Common myeloid progenitor, CD34-positive (primary cell): ENCODE measurements at regions not wholly inside any gene's neighbourhood (a gene's known extent, or its start where the extent isn't known, plus 50 kb on each side); places are given as distances from the start of the nearest gene placed in this dataset.

Experiments used
- CTCF ChIA-PET: fragments of 350-600 bp; sonication (Branson Sonifier 250); formaldehyde crosslinking; loops from one replicate; lab custom pipeline; 2021; ENCODE audit warnings: antibody characterized with exemption; lab: Charles Lee
- POLR2A ChIA-PET: fragments of 350-600 bp; sonication (Branson Sonifier 250); formaldehyde crosslinking; loops from one replicate; lab custom pipeline; 2021; ENCODE audit warnings: antibody characterized with exemption; lab: Charles Lee
- DNase-seq, 3 donors: peaks; one replicate each; pipeline versions ENCODE4 v3.0.0 to v3.0.0-alpha.2; 2013
- H3K27ac ChIP-seq, 2 experiments: 1 replicate in 1 of 2; 2 replicates in 1 of 2; pipeline ENCODE4 v1.7.0; 2013; ENCODE audit warnings: inconsistent platforms in 2 of 2, low read length in 2 of 2, mild to moderate bottlenecking in 2 of 2, low read depth in 1 of 2, moderate library complexity in 1 of 2; ENCODE audit not compliant: severe bottlenecking in 2 of 2, insufficient read depth in 1 of 2, poor library complexity in 1 of 2
- H3K27me3 ChIP-seq, 5 experiments: replicated peaks in 2 of 5; 1 replicate in 3 of 5; 2 replicates in 2 of 5; pipeline versions ENCODE4 v1.6.1 to v1.7.0; 2013; ENCODE audit warnings: low read length in 4 of 5, mild to moderate bottlenecking in 2 of 5, moderate library complexity in 2 of 5, inconsistent platforms in 1 of 5; ENCODE audit not compliant: insufficient read depth in 5 of 5, control insufficient read depth in 4 of 5
- H3K36me3 ChIP-seq, 4 experiments: 1 replicate in 2 of 4; 2 replicates in 2 of 4; pipeline versions ENCODE4 v1.6.1 to v1.7.0; 2013; ENCODE audit warnings: low read length in 3 of 4, control low read depth in 1 of 4, mild to moderate bottlenecking in 1 of 4; ENCODE audit not compliant: control insufficient read depth in 4 of 4, insufficient read depth in 4 of 4
- H3K4me1 ChIP-seq, 4 experiments: 1 replicate in 3 of 4; 2 replicates in 1 of 4; pipeline versions ENCODE4 v1.6.1 to v1.7.1; 2013; ENCODE audit warnings: low read length in 3 of 4, mild to moderate bottlenecking in 3 of 4, control low read depth in 1 of 4, inconsistent platforms in 1 of 4, moderate library complexity in 1 of 4; ENCODE audit not compliant: control insufficient read depth in 4 of 4, insufficient read depth in 4 of 4; ENCODE audit errors: control extremely low read depth in 1 of 4
- H3K4me3 ChIP-seq, 7 experiments: 1 replicate in 4 of 7; 2 replicates in 3 of 7; pipeline versions ENCODE4 v1.5.1 to v1.7.0; 2013; ENCODE audit warnings: mild to moderate bottlenecking in 7 of 7, low read length in 6 of 7, moderate library complexity in 6 of 7, inconsistent platforms in 2 of 7, low read depth in 2 of 7, control low read depth in 1 of 7; ENCODE audit not compliant: insufficient read depth in 4 of 7, control insufficient read depth in 1 of 7; ENCODE audit errors: extremely low read depth in 1 of 7
- H3K9me3 ChIP-seq, 5 experiments: 1 replicate in 4 of 5; 2 replicates in 1 of 5; pipeline versions ENCODE4 v1.6.1 to v1.7.1; 2013; ENCODE audit warnings: low read length in 4 of 5, mild to moderate bottlenecking in 2 of 5, inconsistent platforms in 1 of 5, low read depth in 1 of 5, moderate library complexity in 1 of 5; ENCODE audit not compliant: control insufficient read depth in 4 of 5, insufficient read depth in 2 of 5; ENCODE audit errors: control extremely low read depth in 1 of 5
- WGBS: methylation state at CpG from one replicate; pipeline ENCODE4 v1.1.5; 2013; ENCODE audit not compliant: insufficient coverage; 5-methylcytosine and 5-hydroxymethylcytosine counted together

DNA sequence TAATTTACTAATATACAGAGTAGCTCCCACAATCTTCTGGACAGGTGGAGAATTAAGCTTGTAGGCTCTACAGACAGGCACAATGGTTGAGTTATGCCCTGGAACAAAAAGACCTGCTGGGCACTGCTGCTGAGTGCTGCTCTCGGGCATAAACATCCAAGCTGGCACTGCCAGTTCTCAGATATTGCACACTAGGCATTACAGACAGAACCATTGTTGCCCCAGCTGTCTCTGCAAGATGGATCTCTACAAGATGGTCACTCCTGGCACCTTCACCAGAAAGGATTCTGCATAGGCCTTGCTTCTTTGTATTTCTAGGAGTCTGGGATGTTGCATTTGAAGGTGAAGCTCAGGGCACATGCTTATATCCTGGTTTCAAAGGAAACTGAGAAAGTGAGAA, 527.1 kb downstream of the STIM2 start:
- H3K27ac ChIP-seq = no peak overlapping the region
- H3K36me3 ChIP-seq = no peaks in the 10 kb centered on the region
- ChIA-PET CTCF (no interaction called here), POLR2A (no interaction called here)
- no peaks in the 10 kb centered on the region for H3K9me3 ChIP-seq
- WGBS = 92% methylated on average over 1 of the region's 1 CpG
- no peaks in the 10 kb centered on the region for H3K4me1 ChIP-seq
- no peaks in the 10 kb centered on the region for H3K27me3 ChIP-seq
- no peak for DNase-seq
- no peak overlapping the region for H3K4me3 ChIP-seq

GRCh38 chr4:27397886-27398285, 537.2 kb downstream of the STIM2 start:
- H3K27me3 ChIP-seq = no peaks in the 10 kb centered on the region
- CTCF ChIA-PET = no interaction called here
- H3K9me3 ChIP-seq = peaks cover 0 to 2% (median 0%) of the 10 kb centered on the region in 5 experiments
- no peaks in the 10 kb centered on the region for H3K4me1 ChIP-seq
- H3K27ac ChIP-seq = no peak overlapping the region
- no peaks in the 10 kb centered on the region for H3K36me3 ChIP-seq
- POLR2A ChIA-PET = no interaction called here
- no peak for DNase-seq
- H3K4me3 ChIP-seq = no peak overlapping the region
- WGBS = 86% methylated on average over 1 of the region's 1 CpG

GRCh38 chr4:27398631-27399310, 538.1 kb downstream of the STIM2 start:
- ChIA-PET POLR2A (no interaction called here), CTCF (no interaction called here)
- H3K4me3 ChIP-seq = no peak overlapping the region
- 71% methylated on average over 1 of the region's 7 CpGs for WGBS
- H3K9me3 ChIP-seq = peaks cover 0 to 2% (median 0%) of the 10 kb centered on the region in 5 experiments
- no peaks in the 10 kb centered on the region for H3K4me1 ChIP-seq
- no peak overlapping the region for H3K27ac ChIP-seq
- no peak for DNase-seq
- H3K27me3 ChIP-seq = no peaks in the 10 kb centered on the region
- H3K36me3 ChIP-seq = no peaks in the 10 kb centered on the region

DNA sequence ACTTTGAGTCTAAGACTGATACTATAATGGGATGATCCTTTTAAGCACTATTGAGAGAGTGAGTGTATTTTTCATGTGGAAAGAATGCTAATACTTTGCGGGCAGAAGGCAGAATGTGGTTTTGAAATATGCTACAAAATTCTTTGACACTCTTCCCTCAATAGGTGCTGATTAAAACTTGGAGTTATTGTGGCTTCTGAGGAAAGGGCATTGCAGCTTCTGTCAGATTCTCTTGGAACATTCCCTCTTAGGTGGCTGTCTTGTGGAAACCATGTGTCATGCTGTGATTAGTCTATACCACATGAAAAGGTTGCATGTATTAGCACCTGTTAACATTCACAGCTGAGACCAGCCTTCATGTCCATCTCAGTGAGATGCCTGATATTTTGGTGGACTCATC, 547.0 kb downstream of the STIM2 start:
- no peaks in the 10 kb centered on the region for H3K27me3 ChIP-seq
- no peak for DNase-seq
- H3K9me3 ChIP-seq = peaks cover 0 to 6% (median 2%) of the 10 kb centered on the region in 5 experiments
- H3K36me3 ChIP-seq = no peaks in the 10 kb centered on the region
- CTCF ChIA-PET = no interaction called here
- POLR2A ChIA-PET = no interaction called here
- H3K4me1 ChIP-seq = no peaks in the 10 kb centered on the region
- H3K27ac ChIP-seq = no peak overlapping the region
- no peak overlapping the region for H3K4me3 ChIP-seq
- WGBS = no CpG with 5 or more reads among the region's 1 CpG

GRCh38 chr4:27412613-27413012, 552.0 kb downstream of the STIM2 start:
- no CpG with 5 or more reads among the region's 1 CpG for WGBS
- H3K4me3 ChIP-seq = no peak overlapping the region
- H3K27me3 ChIP-seq = no peaks in the 10 kb centered on the region
- no peak for DNase-seq
- H3K4me1 ChIP-seq = no peaks in the 10 kb centered on the region
- ChIA-PET POLR2A (no interaction called here), CTCF (no interaction called here)
- H3K9me3 ChIP-seq = peaks cover 0 to 1% (median 0%) of the 10 kb centered on the region in 5 experiments
- no peak overlapping the region for H3K27ac ChIP-seq
- no peaks in the 10 kb centered on the region for H3K36me3 ChIP-seq

GRCh38 chr4:27414887-27415731, 554.5 kb downstream of the STIM2 start:
- Histone ChIP-seq H3K4me3 (no peak overlapping the region), H3K9me3 (no peaks in the 10 kb centered on the region), H3K27ac (no peak overlapping the region), H3K27me3 (no peaks in the 10 kb centered on the region), H3K4me1 (no peaks in the 10 kb centered on the region), H3K36me3 (no peaks in the 10 kb centered on the region)
- DNase-seq = no peak
- WGBS = 19% methylated on average over 2 of the region's 3 CpGs
- ChIA-PET CTCF (no interaction called here), POLR2A (no interaction called here)

DNA sequence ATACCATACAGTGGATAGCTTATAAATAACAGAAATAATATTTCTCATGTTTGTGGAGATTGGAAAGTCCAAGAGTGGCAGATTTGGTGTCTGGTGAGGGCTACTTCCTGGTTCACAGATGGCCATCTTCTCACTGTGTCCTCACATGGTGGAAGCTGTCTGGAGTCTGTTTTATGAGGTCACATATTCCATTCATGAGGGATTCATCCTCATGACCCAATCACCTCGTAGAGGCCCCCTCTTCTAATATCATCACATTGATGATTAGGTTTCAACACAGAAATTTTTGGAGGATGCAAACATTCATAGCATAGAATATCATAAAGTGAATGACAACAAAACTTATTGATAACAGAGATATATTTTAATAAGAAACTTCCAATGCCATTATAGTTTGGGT, 568.0 kb downstream of the STIM2 start:
- no peak overlapping the region for H3K27ac ChIP-seq
- H3K4me1 ChIP-seq = no peaks in the 10 kb centered on the region
- CTCF ChIA-PET = interaction anchor here (0.8 kb wide), 1 partner anchor 490 kb away, joined by 4 read pairs; no protein-coding TSS in a partner anchor
- WGBS = no CpG with 5 or more reads among the region's 1 CpG
- H3K9me3 ChIP-seq = no peaks in the 10 kb centered on the region
- no peak overlapping the region for H3K4me3 ChIP-seq
- POLR2A ChIA-PET = no interaction called here
- no peaks in the 10 kb centered on the region for H3K27me3 ChIP-seq
- H3K36me3 ChIP-seq = no peaks in the 10 kb centered on the region
- no peak for DNase-seq
